ENCODE measurements at regions not wholly inside any gene's neighbourhood (a gene's known extent, or its start where the extent isn't known, plus 50 kb on each side); places are given as distances from the start of the nearest gene placed in this dataset.

GRCh38 chr13:79725841-79726240 is 244.9 kb downstream of the NDFIP2 start (continued):
- TF ChIP-seq ZNF462 (CRISPR knock-in tag; IDR thresholded peaks at IDR 0.05) (no peak), CREB1 (CRISPR knock-in tag; IDR thresholded peaks at IDR 0.05; ENCODE audit: low read depth) (no peak)

- Histone ChIP-seq H3K79me2 (replicated peaks; ENCODE audit: insufficient read depth) (no peaks in the 10 kb centered on the region), H2AFZ (no peak overlapping the region), H3K36me3 (ENCODE audit: insufficient read depth) (no peaks in the 10 kb centered on the region), H3K4me2 (no peak overlapping the region), H4K20me1 (replicated peaks; ENCODE audit: insufficient read depth) (no peaks in the 10 kb centered on the region), H3K4me1 (ENCODE audit: insufficient read depth) (no peaks in the 10 kb centered on the region), H3K4me3 (no peak overlapping the region), H3F3A (replicated peaks; ENCODE audit: low read depth) (no peaks in the 10 kb centered on the region), H3K9me2 (ENCODE audit: insufficient read depth) (no peaks in the 10 kb centered on the region), H3K27me3 (ENCODE audit: insufficient read depth) (no peaks in the 10 kb centered on the region), H3K27ac (ENCODE audit: low read depth) (no peak overlapping the region)
- ATAC-seq = no peak
- Mint-ChIP-seq H3K4me1 (peaks cover 7% of the 10 kb centered on the region; the same call in 2 of the 3 replicates), H3K36me3 (ENCODE audit: low read depth) (no peaks in the 10 kb centered on the region), H3K4me3 (no peak overlapping the region), H3K27ac (no peak overlapping the region), H3K9me3 (no peaks in the 10 kb centered on the region), H3K27me3 (ENCODE audit: insufficient read depth, low read depth, poor library complexity) (no peaks in the 10 kb centered on the region)
- no peak for DNase-seq (ENCODE audit: low spot score)
- TF ChIP-seq CTCF (conservative IDR thresholded peaks at IDR 0.05; ENCODE audit: low read depth in 2 of 2) (no peak), POLR2AphosphoS5 (IDR thresholded peaks at IDR 0.05; ENCODE audit: low read depth) (no peak), ZNF462 (CRISPR knock-in tag; IDR thresholded peaks at IDR 0.05) (no peak), ZNF114 (CRISPR knock-in tag; IDR thresholded peaks at IDR 0.05) (no peak), ZNF331 (CRISPR knock-in tag; IDR thresholded peaks at IDR 0.05; ENCODE audit: low read depth) (no peak)
Measured at GRCh38 chr13:79724348-79725103, 243.6 kb downstream of the NDFIP2 start.

Measured in GM23338 (cell line).